Cerebellar nuclear complex (tissue), 1 donor: ENCODE measurements at regions not wholly inside any gene's neighbourhood (a gene's known extent, or its start where the extent isn't known, plus 50 kb on each side); places are given as distances from the start of the nearest gene placed in this dataset.

Experiments
- DNase-seq, 2 experiments: peaks; one replicate each; lab custom pipeline; 2025; lab: John Stamatoyannopoulos, UW

- no peak for DNase-seq
These were observed 1140.3 kb upstream of the SLC10A2 start for GRCh38 chr13:104206450-104207044.

GRCh38 chr13:104204177-104204576 lies 1138.0 kb upstream of the SLC10A2 start:
- DNase-seq, result no peak

- DNase-seq, result no peak
These were observed 1132.6 kb upstream of the SLC10A2 start for GRCh38 chr13:104198801-104199200.

GRCh38 chr13:104196611-104197010 lies 1130.4 kb upstream of the SLC10A2 start:
- no peak for DNase-seq

- DNase-seq, result no peak
These were observed 1115.5 kb upstream of the SLC10A2 start for GRCh38 chr13:104181526-104182231.

- no peak for DNase-seq
These were observed 1104.9 kb upstream of the SLC10A2 start for GRCh38 chr13:104170980-104171555.

GRCh38 chr13:104163866-104164630 lies 1097.8 kb upstream of the SLC10A2 start:
- DNase-seq, result no peak

GRCh38 chr13:104160536-104160935 lies 1094.3 kb upstream of the SLC10A2 start:
- no peak for DNase-seq

- no peak for DNase-seq
These were observed 1077.7 kb upstream of the SLC10A2 start for GRCh38 chr13:104143760-104144416.

GRCh38 chr13:104140552-104140951 lies 1074.3 kb upstream of the SLC10A2 start:
- DNase-seq, result no peak

- DNase-seq, result no peak
These were observed 1071.2 kb upstream of the SLC10A2 start for GRCh38 chr13:104137416-104137815.

- DNase-seq, result no peak
These were observed 1066.6 kb upstream of the SLC10A2 start for GRCh38 chr13:104132849-104133248.

GRCh38 chr13:104114101-104114500 lies 1047.9 kb upstream of the SLC10A2 start:
- no peak for DNase-seq

- no peak for DNase-seq
These were observed 1044.8 kb upstream of the SLC10A2 start for GRCh38 chr13:104111031-104111430.

- DNase-seq, result no peak
These were observed 1040.6 kb upstream of the SLC10A2 start for GRCh38 chr13:104106705-104107393.

- no peak for DNase-seq
These were observed 1039.5 kb upstream of the SLC10A2 start for GRCh38 chr13:104105418-104106355.

- DNase-seq, result no peak
These were observed 1033.5 kb upstream of the SLC10A2 start for GRCh38 chr13:104099750-104100149.

- DNase-seq, result no peak
These were observed 1032.2 kb upstream of the SLC10A2 start for GRCh38 chr13:104098421-104098820.

- no peak for DNase-seq
These were observed 1020.5 kb upstream of the SLC10A2 start for GRCh38 chr13:104086759-104087158.

GRCh38 chr13:104086210-104086609 lies 1020.0 kb upstream of the SLC10A2 start:
- no peak for DNase-seq
